ENCODE measurements at regions not wholly inside any gene's neighbourhood (a gene's known extent, or its start where the extent isn't known, plus 50 kb on each side); places are given as distances from the start of the nearest gene placed in this dataset.

- Histone ChIP-seq H3K27me3 (ENCODE audit: control insufficient read depth in 2 of 2, insufficient read depth in 2 of 2, low read length in 2 of 2) (no peaks in the 10 kb centered on the region), H3K36me3 (ENCODE audit: control insufficient read depth in 2 of 2, insufficient read depth in 2 of 2, low read length in 2 of 2) (no peaks in the 10 kb centered on the region), H3K9ac (ENCODE audit: low read depth in 1 of 2, low read length in 2 of 2) (no peak overlapping the region), H3K9me3 (ENCODE audit: control insufficient read depth in 2 of 2, low read length in 2 of 2) (no peaks in the 10 kb centered on the region), H3K4me3 (ENCODE audit: low read length in 2 of 2) (no peak overlapping the region), H3K27ac (ENCODE audit: low read depth in 2 of 2, low read length in 2 of 2) (no peak overlapping the region), H3K4me1 (ENCODE audit: control insufficient read depth in 2 of 2, insufficient read depth in 2 of 2, low read length in 2 of 2) (no peaks in the 10 kb centered on the region)
Measured at GRCh38 chr18:39105104-39105503, 1539.5 kb upstream of the CELF4 start.

GRCh38 chr18:39072970-39073369 lies 1507.4 kb upstream of the CELF4 start:
- Histone ChIP-seq H3K4me1 (ENCODE audit: control insufficient read depth in 2 of 2, insufficient read depth in 2 of 2, low read length in 2 of 2) (no peaks in the 10 kb centered on the region), H3K9ac (ENCODE audit: low read depth in 1 of 2, low read length in 2 of 2) (no peak overlapping the region), H3K27me3 (ENCODE audit: control insufficient read depth in 2 of 2, insufficient read depth in 2 of 2, low read length in 2 of 2) (no peaks in the 10 kb centered on the region), H3K27ac (ENCODE audit: low read depth in 2 of 2, low read length in 2 of 2) (no peak overlapping the region), H3K36me3 (ENCODE audit: control insufficient read depth in 2 of 2, insufficient read depth in 2 of 2, low read length in 2 of 2) (no peaks in the 10 kb centered on the region), H3K9me3 (ENCODE audit: control insufficient read depth in 2 of 2, low read length in 2 of 2) (no peaks in the 10 kb centered on the region), H3K4me3 (ENCODE audit: low read length in 2 of 2) (no peak overlapping the region)

DNA sequence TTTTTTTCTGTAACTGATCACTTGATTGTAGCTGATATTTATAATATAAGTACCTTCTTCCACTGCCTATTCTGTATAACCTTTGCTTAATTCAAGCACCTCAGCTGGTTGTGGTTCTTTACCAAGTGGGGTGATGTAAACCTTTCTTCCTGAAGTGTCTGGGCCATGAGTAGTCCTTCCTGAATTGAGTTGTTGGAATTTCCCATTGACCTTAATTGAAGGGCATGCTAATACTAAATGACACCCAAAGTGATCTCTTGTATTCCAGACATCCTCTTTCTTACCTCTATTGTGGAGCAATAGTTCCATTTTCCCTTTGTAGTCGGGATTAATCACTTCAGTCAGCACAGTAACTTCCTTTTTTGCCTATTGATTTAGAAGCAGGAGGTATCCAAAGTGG lies 1496.8 kb upstream of the CELF4 start:
- H3K9me3 ChIP-seq (ENCODE audit: control insufficient read depth in 2 of 2, low read length in 2 of 2), result peaks cover 0 to 6% of the 10 kb centered on the region in 2 donors

GRCh38 chr18:39058386-39059000 lies 1492.9 kb upstream of the CELF4 start:
- no peak overlapping the region for H3K27ac ChIP-seq (ENCODE audit: low read depth in 2 of 2, low read length in 2 of 2)

More for the DNA sequence above, 1496.8 kb upstream of the CELF4 start:
- H3K9ac ChIP-seq (ENCODE audit: low read depth in 1 of 2, low read length in 2 of 2), result no peak overlapping the region
- H3K27me3 ChIP-seq (ENCODE audit: control insufficient read depth in 2 of 2, insufficient read depth in 2 of 2, low read length in 2 of 2), result no peaks in the 10 kb centered on the region
- no peak overlapping the region for H3K27ac ChIP-seq (ENCODE audit: low read depth in 2 of 2, low read length in 2 of 2)
- no peaks in the 10 kb centered on the region for H3K36me3 ChIP-seq (ENCODE audit: control insufficient read depth in 2 of 2, insufficient read depth in 2 of 2, low read length in 2 of 2)
- H3K4me1 ChIP-seq (ENCODE audit: control insufficient read depth in 2 of 2, insufficient read depth in 2 of 2, low read length in 2 of 2), result no peaks in the 10 kb centered on the region
- no peak overlapping the region for H3K4me3 ChIP-seq (ENCODE audit: low read length in 2 of 2)

DNA sequence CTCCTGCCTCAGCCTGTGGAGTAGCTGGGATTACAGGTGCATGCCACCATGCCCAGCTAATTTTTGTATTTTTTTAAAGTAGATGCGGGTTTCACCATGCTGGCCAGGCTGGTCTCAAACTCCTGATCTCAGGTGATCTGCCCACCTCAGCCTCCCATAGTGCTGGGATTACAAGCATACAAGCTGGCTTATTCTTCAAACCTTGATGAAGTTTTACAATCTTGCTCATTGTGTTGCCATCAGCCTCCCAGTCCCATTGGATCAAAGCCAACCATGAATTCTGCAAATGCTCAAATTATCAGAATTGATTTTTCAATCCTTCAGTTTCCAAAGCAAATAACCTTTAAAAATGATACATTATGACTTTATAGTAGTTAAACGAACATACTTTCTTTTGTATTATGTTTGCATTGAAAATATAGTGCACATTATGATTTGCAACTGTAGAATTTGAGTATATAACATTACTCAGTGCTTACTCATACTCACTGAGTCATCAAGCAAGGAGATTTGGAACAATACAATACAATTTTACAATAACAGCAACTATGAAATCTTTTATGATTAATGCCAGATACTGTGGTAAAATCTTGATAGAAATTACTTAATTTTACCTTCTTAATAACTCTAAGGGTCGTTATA lies 1491.9 kb upstream of the CELF4 start:
- Histone ChIP-seq H3K4me1 (ENCODE audit: control insufficient read depth in 2 of 2, insufficient read depth in 2 of 2, low read length in 2 of 2) (no peaks in the 10 kb centered on the region), H3K36me3 (ENCODE audit: control insufficient read depth in 2 of 2, insufficient read depth in 2 of 2, low read length in 2 of 2) (no peaks in the 10 kb centered on the region), H3K4me3 (ENCODE audit: low read length in 2 of 2) (no peak overlapping the region), H3K9ac (ENCODE audit: low read depth in 1 of 2, low read length in 2 of 2) (no peak overlapping the region), H3K27ac (ENCODE audit: low read depth in 2 of 2, low read length in 2 of 2) (no peak overlapping the region), H3K27me3 (ENCODE audit: control insufficient read depth in 2 of 2, insufficient read depth in 2 of 2, low read length in 2 of 2) (no peaks in the 10 kb centered on the region), H3K9me3 (ENCODE audit: control insufficient read depth in 2 of 2, low read length in 2 of 2) (peaks cover 0 to 2% of the 10 kb centered on the region in 2 donors)

More at GRCh38 chr18:39058386-39059000, 1492.9 kb upstream of the CELF4 start:
- H3K9me3 ChIP-seq (ENCODE audit: control insufficient read depth in 2 of 2, low read length in 2 of 2), result peaks cover 0 to 6% of the 10 kb centered on the region in 2 donors
- H3K9ac ChIP-seq (ENCODE audit: low read depth in 1 of 2, low read length in 2 of 2), result no peak overlapping the region
- no peak overlapping the region for H3K4me3 ChIP-seq (ENCODE audit: low read length in 2 of 2)
- no peaks in the 10 kb centered on the region for H3K27me3 ChIP-seq (ENCODE audit: control insufficient read depth in 2 of 2, insufficient read depth in 2 of 2, low read length in 2 of 2)
- H3K4me1 ChIP-seq (ENCODE audit: control insufficient read depth in 2 of 2, insufficient read depth in 2 of 2, low read length in 2 of 2), result no peaks in the 10 kb centered on the region
- H3K36me3 ChIP-seq (ENCODE audit: control insufficient read depth in 2 of 2, insufficient read depth in 2 of 2, low read length in 2 of 2), result no peaks in the 10 kb centered on the region

DNA sequence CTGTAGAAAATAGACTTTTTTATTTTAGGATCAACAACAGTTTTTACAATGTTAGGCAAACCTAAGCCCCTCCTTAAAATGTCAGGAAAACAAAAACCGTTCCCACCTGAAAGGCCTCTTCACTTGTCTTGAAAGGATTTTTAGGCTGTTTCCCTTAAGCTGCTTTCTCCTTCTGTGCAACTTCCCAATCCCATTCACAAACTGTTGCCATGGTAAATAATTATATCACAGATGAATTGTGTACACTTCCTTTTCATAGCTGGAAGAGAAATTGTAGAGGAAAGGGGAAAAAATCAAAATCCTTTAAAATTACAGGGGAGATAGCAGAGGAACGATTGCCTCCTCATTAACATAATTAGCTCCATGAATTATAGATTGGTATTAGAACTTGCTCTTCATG lies 1488.0 kb upstream of the CELF4 start:
- Histone ChIP-seq H3K27me3 (ENCODE audit: control insufficient read depth in 2 of 2, insufficient read depth in 2 of 2, low read length in 2 of 2) (no peaks in the 10 kb centered on the region), H3K9ac (ENCODE audit: low read depth in 1 of 2, low read length in 2 of 2) (no peak overlapping the region), H3K9me3 (ENCODE audit: control insufficient read depth in 2 of 2, low read length in 2 of 2) (no peaks in the 10 kb centered on the region), H3K4me1 (ENCODE audit: control insufficient read depth in 2 of 2, insufficient read depth in 2 of 2, low read length in 2 of 2) (no peaks in the 10 kb centered on the region), H3K36me3 (ENCODE audit: control insufficient read depth in 2 of 2, insufficient read depth in 2 of 2, low read length in 2 of 2) (no peaks in the 10 kb centered on the region), H3K27ac (ENCODE audit: low read depth in 2 of 2, low read length in 2 of 2) (no peak overlapping the region), H3K4me3 (ENCODE audit: low read length in 2 of 2) (no peak overlapping the region)

GRCh38 chr18:39051013-39051412 lies 1485.4 kb upstream of the CELF4 start:
- no peaks in the 10 kb centered on the region for H3K4me1 ChIP-seq (ENCODE audit: control insufficient read depth in 2 of 2, insufficient read depth in 2 of 2, low read length in 2 of 2)
- H3K4me3 ChIP-seq (ENCODE audit: low read length in 2 of 2), result no peak overlapping the region
- H3K9me3 ChIP-seq (ENCODE audit: control insufficient read depth in 2 of 2, low read length in 2 of 2), result no peaks in the 10 kb centered on the region
- H3K27me3 ChIP-seq (ENCODE audit: control insufficient read depth in 2 of 2, insufficient read depth in 2 of 2, low read length in 2 of 2), result no peaks in the 10 kb centered on the region
- H3K27ac ChIP-seq (ENCODE audit: low read depth in 2 of 2, low read length in 2 of 2), result no peak overlapping the region
- H3K36me3 ChIP-seq (ENCODE audit: control insufficient read depth in 2 of 2, insufficient read depth in 2 of 2, low read length in 2 of 2), result no peaks in the 10 kb centered on the region
- H3K9ac ChIP-seq (ENCODE audit: low read depth in 1 of 2, low read length in 2 of 2), result no peak overlapping the region

GRCh38 chr18:39039813-39040212 lies 1474.2 kb upstream of the CELF4 start:
- H3K9ac ChIP-seq (ENCODE audit: low read depth in 1 of 2, low read length in 2 of 2), result no peak overlapping the region
- H3K9me3 ChIP-seq (ENCODE audit: control insufficient read depth in 2 of 2, low read length in 2 of 2), result no peaks in the 10 kb centered on the region
- H3K27ac ChIP-seq (ENCODE audit: low read depth in 2 of 2, low read length in 2 of 2), result no peak overlapping the region

GRCh38 chr18:39037925-39038324 lies 1472.3 kb upstream of the CELF4 start:
- H3K4me1 ChIP-seq (ENCODE audit: control insufficient read depth in 2 of 2, insufficient read depth in 2 of 2, low read length in 2 of 2), result no peaks in the 10 kb centered on the region
- H3K36me3 ChIP-seq (ENCODE audit: control insufficient read depth in 2 of 2, insufficient read depth in 2 of 2, low read length in 2 of 2), result no peaks in the 10 kb centered on the region
- H3K27ac ChIP-seq (ENCODE audit: low read depth in 2 of 2, low read length in 2 of 2), result no peak overlapping the region
- H3K4me3 ChIP-seq (ENCODE audit: low read length in 2 of 2), result no peak overlapping the region
- no peaks in the 10 kb centered on the region for H3K9me3 ChIP-seq (ENCODE audit: control insufficient read depth in 2 of 2, low read length in 2 of 2)
- H3K27me3 ChIP-seq (ENCODE audit: control insufficient read depth in 2 of 2, insufficient read depth in 2 of 2, low read length in 2 of 2), result no peaks in the 10 kb centered on the region
- H3K9ac ChIP-seq (ENCODE audit: low read depth in 1 of 2, low read length in 2 of 2), result no peak overlapping the region

More at GRCh38 chr18:39039813-39040212, 1474.2 kb upstream of the CELF4 start:
- no peak overlapping the region for H3K4me3 ChIP-seq (ENCODE audit: low read length in 2 of 2)
- no peaks in the 10 kb centered on the region for H3K36me3 ChIP-seq (ENCODE audit: control insufficient read depth in 2 of 2, insufficient read depth in 2 of 2, low read length in 2 of 2)
- no peaks in the 10 kb centered on the region for H3K4me1 ChIP-seq (ENCODE audit: control insufficient read depth in 2 of 2, insufficient read depth in 2 of 2, low read length in 2 of 2)
- H3K27me3 ChIP-seq (ENCODE audit: control insufficient read depth in 2 of 2, insufficient read depth in 2 of 2, low read length in 2 of 2), result no peaks in the 10 kb centered on the region

- H3K36me3 ChIP-seq (ENCODE audit: control insufficient read depth in 2 of 2, insufficient read depth in 2 of 2, low read length in 2 of 2), result no peaks in the 10 kb centered on the region
- H3K27ac ChIP-seq (ENCODE audit: low read depth in 2 of 2, low read length in 2 of 2), result no peak overlapping the region
- no peaks in the 10 kb centered on the region for H3K4me1 ChIP-seq (ENCODE audit: control insufficient read depth in 2 of 2, insufficient read depth in 2 of 2, low read length in 2 of 2)
- H3K27me3 ChIP-seq (ENCODE audit: control insufficient read depth in 2 of 2, insufficient read depth in 2 of 2, low read length in 2 of 2), result no peaks in the 10 kb centered on the region
- no peaks in the 10 kb centered on the region for H3K9me3 ChIP-seq (ENCODE audit: control insufficient read depth in 2 of 2, low read length in 2 of 2)
- no peak overlapping the region for H3K4me3 ChIP-seq (ENCODE audit: low read length in 2 of 2)
- H3K9ac ChIP-seq (ENCODE audit: low read depth in 1 of 2, low read length in 2 of 2), result no peak overlapping the region
Measured at GRCh38 chr18:39033312-39033711, 1467.7 kb upstream of the CELF4 start.
